ENCODE measurements at regions not wholly inside any gene's neighbourhood (a gene's known extent, or its start where the extent isn't known, plus 50 kb on each side); places are given as distances from the start of the nearest gene placed in this dataset.

- H3K79me2 ChIP-seq (ENCODE audit: insufficient read depth, low read length) = no peaks in the 10 kb centered on the region
- H3K9me3 ChIP-seq (ENCODE audit: low read depth, low read length) = no peaks in the 10 kb centered on the region
- H2AFZ ChIP-seq (ENCODE audit: low read length) = peak overlapping the region; percentile 89
- H3K36me3 ChIP-seq (ENCODE audit: insufficient read depth, low read length) = no peaks in the 10 kb centered on the region
- H3K4me3 ChIP-seq (ENCODE audit: insufficient read depth, low read length) = peak overlapping the region; percentile 68
- peak; percentile 77 for DNase-seq (ENCODE audit: insufficient read length, low spot score, missing footprints)
- peak overlapping the region; percentile 88 for H3K4me2 ChIP-seq (ENCODE audit: insufficient read depth, low read length)
- peaks cover 21% of the 10 kb centered on the region for H3K4me1 ChIP-seq (ENCODE audit: insufficient read depth, low read length)
- no peaks in the 10 kb centered on the region for H4K20me1 ChIP-seq (ENCODE audit: insufficient read depth, low read length)
- no peaks in the 10 kb centered on the region for H3K27me3 ChIP-seq (ENCODE audit: insufficient read depth, low read length)
- no peak for TF ChIP-seq CTCF (IDR thresholded peaks at IDR 0.05; ENCODE audit: extremely low read depth, low read depth, low read length)
- peak overlapping the region; percentile 88 for H3K27ac ChIP-seq (ENCODE audit: low read depth, low read length)
These were observed 74.3 kb upstream of the CPM start for GRCh38 chr12:69007101-69007854.

GRCh38 chr12:69007855-69008351 lies 74.9 kb upstream of the CPM start:
- Histone ChIP-seq H3K36me3 (ENCODE audit: insufficient read depth, low read length) (no peaks in the 10 kb centered on the region), H2AFZ (ENCODE audit: low read length) (peak overlapping the region; percentile 89), H3K27me3 (ENCODE audit: insufficient read depth, low read length) (no peaks in the 10 kb centered on the region), H3K27ac (ENCODE audit: low read depth, low read length) (peak overlapping the region; percentile 88), H3K4me2 (ENCODE audit: insufficient read depth, low read length) (peak overlapping the region; percentile 88), H3K79me2 (ENCODE audit: insufficient read depth, low read length) (no peaks in the 10 kb centered on the region), H3K9me3 (ENCODE audit: low read depth, low read length) (no peaks in the 10 kb centered on the region), H4K20me1 (ENCODE audit: insufficient read depth, low read length) (no peaks in the 10 kb centered on the region), H3K4me3 (ENCODE audit: insufficient read depth, low read length) (peak overlapping the region; percentile 68), H3K4me1 (ENCODE audit: insufficient read depth, low read length) (peaks cover 21% of the 10 kb centered on the region)
- no peak for TF ChIP-seq CTCF (IDR thresholded peaks at IDR 0.05; ENCODE audit: extremely low read depth, low read depth, low read length)
- DNase-seq (ENCODE audit: insufficient read length, low spot score, missing footprints) = no peak

GRCh38 chr12:69008520-69008919 lies 75.5 kb upstream of the CPM start:
- Histone ChIP-seq H3K4me3 (ENCODE audit: insufficient read depth, low read length) (no peak overlapping the region), H3K27ac (ENCODE audit: low read depth, low read length) (no peak overlapping the region), H3K4me1 (ENCODE audit: insufficient read depth, low read length) (peaks cover 21% of the 10 kb centered on the region), H4K20me1 (ENCODE audit: insufficient read depth, low read length) (no peaks in the 10 kb centered on the region), H3K79me2 (ENCODE audit: insufficient read depth, low read length) (no peaks in the 10 kb centered on the region), H3K36me3 (ENCODE audit: insufficient read depth, low read length) (no peaks in the 10 kb centered on the region), H3K9me3 (ENCODE audit: low read depth, low read length) (no peaks in the 10 kb centered on the region), H3K27me3 (ENCODE audit: insufficient read depth, low read length) (no peaks in the 10 kb centered on the region), H3K4me2 (ENCODE audit: insufficient read depth, low read length) (no peak overlapping the region), H2AFZ (ENCODE audit: low read length) (no peak overlapping the region)
- no peak for DNase-seq (ENCODE audit: insufficient read length, low spot score, missing footprints)
- TF ChIP-seq CTCF (IDR thresholded peaks at IDR 0.05; ENCODE audit: extremely low read depth, low read depth, low read length) = no peak

- Histone ChIP-seq H3K27me3 (ENCODE audit: insufficient read depth, low read length) (no peaks in the 10 kb centered on the region), H4K20me1 (ENCODE audit: insufficient read depth, low read length) (no peaks in the 10 kb centered on the region), H3K4me3 (ENCODE audit: insufficient read depth, low read length) (no peak overlapping the region), H3K4me2 (ENCODE audit: insufficient read depth, low read length) (no peak overlapping the region), H3K27ac (ENCODE audit: low read depth, low read length) (no peak overlapping the region), H3K36me3 (ENCODE audit: insufficient read depth, low read length) (no peaks in the 10 kb centered on the region), H3K4me1 (ENCODE audit: insufficient read depth, low read length) (no peaks in the 10 kb centered on the region), H2AFZ (ENCODE audit: low read length) (no peak overlapping the region), H3K79me2 (ENCODE audit: insufficient read depth, low read length) (no peaks in the 10 kb centered on the region), H3K9me3 (ENCODE audit: low read depth, low read length) (no peaks in the 10 kb centered on the region)
- DNase-seq (ENCODE audit: insufficient read length, low spot score, missing footprints) = no peak
- TF ChIP-seq CTCF (IDR thresholded peaks at IDR 0.05; ENCODE audit: extremely low read depth, low read depth, low read length) = no peak
These were observed 81.1 kb upstream of the CPM start for GRCh38 chr12:69014047-69014446.

Measured in osteoblast (primary cell).